ENCODE measurements at regions not wholly inside any gene's neighbourhood (a gene's known extent, or its start where the extent isn't known, plus 50 kb on each side); places are given as distances from the start of the nearest gene placed in this dataset.

DNA sequence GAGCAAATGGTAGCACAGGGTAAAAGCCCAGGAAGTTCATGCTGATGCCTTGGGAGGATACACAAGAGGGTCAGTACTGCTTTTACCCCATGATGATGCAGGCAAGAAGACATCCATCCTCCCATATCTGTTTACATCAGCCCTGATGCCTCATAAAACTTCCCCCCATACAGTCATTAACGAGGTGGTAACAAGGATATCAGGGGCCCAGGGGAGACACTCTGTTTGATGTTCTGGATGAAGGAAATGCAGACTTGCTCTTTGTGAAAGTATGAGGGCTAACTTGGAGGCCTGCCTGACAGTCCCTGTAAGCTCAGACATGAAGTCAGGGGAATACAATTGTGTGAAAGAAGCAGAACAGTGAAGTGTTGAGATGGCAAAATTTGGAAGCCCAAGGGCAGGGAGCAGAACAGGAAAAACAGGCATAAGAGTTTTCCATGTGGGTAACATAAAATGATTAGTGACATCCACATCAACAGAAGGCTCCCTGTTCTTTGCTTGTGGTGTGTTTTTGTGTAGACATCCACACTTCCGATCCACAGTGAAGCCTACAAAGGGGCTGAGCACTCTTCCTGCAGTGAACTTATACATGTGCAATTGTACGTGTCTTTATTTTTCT is 813.4 kb downstream of the MAFB start:
- no peaks in the 10 kb centered on the region for H3K27me3 ChIP-seq (ENCODE audit: control insufficient read depth, insufficient read depth, low read length)
- no peak overlapping the region for H3K4me3 ChIP-seq (ENCODE audit: low read length)
- H3K9ac ChIP-seq (ENCODE audit: low read length), result no peak overlapping the region
- no peaks in the 10 kb centered on the region for H3K9me3 ChIP-seq (ENCODE audit: control insufficient read depth, low read depth, low read length)
- H3K27ac ChIP-seq (ENCODE audit: low read length), result no peak overlapping the region
- H3K36me3 ChIP-seq (ENCODE audit: control insufficient read depth, low read depth, low read length), result no peaks in the 10 kb centered on the region
- H3K4me1 ChIP-seq (ENCODE audit: control insufficient read depth, low read depth, low read length), result no peaks in the 10 kb centered on the region

GRCh38 chr20:39874049-39874893 is 814.8 kb downstream of the MAFB start:
- H3K27ac ChIP-seq (ENCODE audit: low read length), result no peak overlapping the region
- no peaks in the 10 kb centered on the region for H3K36me3 ChIP-seq (ENCODE audit: control insufficient read depth, low read depth, low read length)
- no peak overlapping the region for H3K4me3 ChIP-seq (ENCODE audit: low read length)
- no peak overlapping the region for H3K9ac ChIP-seq (ENCODE audit: low read length)
- no peaks in the 10 kb centered on the region for H3K27me3 ChIP-seq (ENCODE audit: control insufficient read depth, insufficient read depth, low read length)
- no peaks in the 10 kb centered on the region for H3K4me1 ChIP-seq (ENCODE audit: control insufficient read depth, low read depth, low read length)
- H3K9me3 ChIP-seq (ENCODE audit: control insufficient read depth, low read depth, low read length), result no peaks in the 10 kb centered on the region

GRCh38 chr20:39873286-39873685 is 815.8 kb downstream of the MAFB start:
- H3K9me3 ChIP-seq (ENCODE audit: control insufficient read depth, low read depth, low read length), result no peaks in the 10 kb centered on the region
- H3K4me3 ChIP-seq (ENCODE audit: low read length), result no peak overlapping the region
- no peaks in the 10 kb centered on the region for H3K36me3 ChIP-seq (ENCODE audit: control insufficient read depth, low read depth, low read length)
- no peaks in the 10 kb centered on the region for H3K4me1 ChIP-seq (ENCODE audit: control insufficient read depth, low read depth, low read length)
- H3K9ac ChIP-seq (ENCODE audit: low read length), result no peak overlapping the region
- H3K27ac ChIP-seq (ENCODE audit: low read length), result no peak overlapping the region
- H3K27me3 ChIP-seq (ENCODE audit: control insufficient read depth, insufficient read depth, low read length), result no peaks in the 10 kb centered on the region

DNA sequence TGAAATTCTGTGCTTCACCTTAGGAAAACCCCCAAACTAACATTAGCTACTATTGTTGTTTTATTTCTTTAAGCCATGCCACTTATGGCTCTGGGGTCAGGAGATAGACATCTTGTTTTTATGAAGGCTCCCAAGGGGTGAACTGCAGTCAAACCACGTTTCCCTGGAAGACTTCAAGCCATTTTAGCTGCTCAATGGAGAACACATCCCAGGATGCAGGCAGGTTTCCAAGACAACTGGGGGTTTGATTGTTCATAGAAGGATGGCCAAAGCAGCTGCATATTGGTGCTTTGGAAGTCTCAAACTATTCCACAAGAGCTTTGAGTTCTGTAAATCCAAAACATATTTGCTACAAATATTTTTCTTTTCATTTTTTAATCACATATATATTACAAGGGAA is 818.0 kb downstream of the MAFB start:
- H3K9me3 ChIP-seq (ENCODE audit: control insufficient read depth, low read depth, low read length), result no peaks in the 10 kb centered on the region
- H3K4me1 ChIP-seq (ENCODE audit: control insufficient read depth, low read depth, low read length), result no peaks in the 10 kb centered on the region

GRCh38 chr20:39865446-39865845 is 823.6 kb downstream of the MAFB start:
- no peaks in the 10 kb centered on the region for H3K36me3 ChIP-seq (ENCODE audit: control insufficient read depth, low read depth, low read length)
- no peak overlapping the region for H3K27ac ChIP-seq (ENCODE audit: low read length)
- H3K4me3 ChIP-seq (ENCODE audit: low read length), result no peak overlapping the region
- no peaks in the 10 kb centered on the region for H3K4me1 ChIP-seq (ENCODE audit: control insufficient read depth, low read depth, low read length)
- H3K9ac ChIP-seq (ENCODE audit: low read length), result no peak overlapping the region
- H3K9me3 ChIP-seq (ENCODE audit: control insufficient read depth, low read depth, low read length), result no peaks in the 10 kb centered on the region
- peaks cover 4% of the 10 kb centered on the region for H3K27me3 ChIP-seq (ENCODE audit: control insufficient read depth, insufficient read depth, low read length)

More for the DNA sequence above, 818.0 kb downstream of the MAFB start:
- Histone ChIP-seq H3K27me3 (ENCODE audit: control insufficient read depth, insufficient read depth, low read length) (no peaks in the 10 kb centered on the region), H3K36me3 (ENCODE audit: control insufficient read depth, low read depth, low read length) (no peaks in the 10 kb centered on the region), H3K9ac (ENCODE audit: low read length) (no peak overlapping the region), H3K27ac (ENCODE audit: low read length) (no peak overlapping the region), H3K4me3 (ENCODE audit: low read length) (no peak overlapping the region)

GRCh38 chr20:39862470-39862891 is 826.6 kb downstream of the MAFB start:
- H3K9me3 ChIP-seq (ENCODE audit: control insufficient read depth, low read depth, low read length), result no peaks in the 10 kb centered on the region
- H3K27me3 ChIP-seq (ENCODE audit: control insufficient read depth, insufficient read depth, low read length), result peaks cover 7% of the 10 kb centered on the region
- no peak overlapping the region for H3K9ac ChIP-seq (ENCODE audit: low read length)
- H3K4me3 ChIP-seq (ENCODE audit: low read length), result no peak overlapping the region
- H3K4me1 ChIP-seq (ENCODE audit: control insufficient read depth, low read depth, low read length), result no peaks in the 10 kb centered on the region
- no peak overlapping the region for H3K27ac ChIP-seq (ENCODE audit: low read length)
- no peaks in the 10 kb centered on the region for H3K36me3 ChIP-seq (ENCODE audit: control insufficient read depth, low read depth, low read length)

- Histone ChIP-seq H3K36me3 (ENCODE audit: control insufficient read depth, low read depth, low read length) (no peaks in the 10 kb centered on the region), H3K27ac (ENCODE audit: low read length) (no peak overlapping the region), H3K4me3 (ENCODE audit: low read length) (no peak overlapping the region), H3K4me1 (ENCODE audit: control insufficient read depth, low read depth, low read length) (no peaks in the 10 kb centered on the region), H3K27me3 (ENCODE audit: control insufficient read depth, insufficient read depth, low read length) (peaks cover 10% of the 10 kb centered on the region), H3K9ac (ENCODE audit: low read length) (no peak overlapping the region), H3K9me3 (ENCODE audit: control insufficient read depth, low read depth, low read length) (no peaks in the 10 kb centered on the region)
Observed at GRCh38 chr20:39861381-39861780, 827.7 kb downstream of the MAFB start.

DNA sequence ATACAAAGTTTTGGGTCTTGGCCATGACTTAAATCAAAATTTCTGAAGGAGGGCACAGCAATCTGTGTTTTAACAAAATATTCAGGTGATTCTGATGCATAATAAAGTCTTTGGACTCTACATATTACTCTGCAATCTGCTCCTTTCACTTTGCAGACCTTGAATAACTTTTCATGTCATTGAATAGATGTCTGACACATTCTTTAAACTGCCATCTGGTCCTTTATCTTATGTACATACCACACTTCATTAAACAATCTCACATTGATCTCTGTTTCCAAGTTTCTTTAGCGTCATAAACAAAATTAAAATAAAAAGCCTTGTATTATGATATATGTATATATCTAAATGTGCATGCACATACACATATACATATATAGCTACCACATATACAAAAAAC is 831.2 kb downstream of the MAFB start:
- Histone ChIP-seq H3K4me3 (ENCODE audit: low read length) (no peak overlapping the region), H3K9ac (ENCODE audit: low read length) (no peak overlapping the region), H3K27me3 (ENCODE audit: control insufficient read depth, insufficient read depth, low read length) (peaks cover 28% of the 10 kb centered on the region), H3K27ac (ENCODE audit: low read length) (no peak overlapping the region), H3K36me3 (ENCODE audit: control insufficient read depth, low read depth, low read length) (no peaks in the 10 kb centered on the region), H3K4me1 (ENCODE audit: control insufficient read depth, low read depth, low read length) (peaks cover 15% of the 10 kb centered on the region), H3K9me3 (ENCODE audit: control insufficient read depth, low read depth, low read length) (no peaks in the 10 kb centered on the region)

- Histone ChIP-seq H3K36me3 (ENCODE audit: control insufficient read depth, low read depth, low read length) (no peaks in the 10 kb centered on the region), H3K4me1 (ENCODE audit: control insufficient read depth, low read depth, low read length) (peaks cover 15% of the 10 kb centered on the region), H3K9me3 (ENCODE audit: control insufficient read depth, low read depth, low read length) (no peaks in the 10 kb centered on the region), H3K9ac (ENCODE audit: low read length) (no peak overlapping the region), H3K27ac (ENCODE audit: low read length) (no peak overlapping the region), H3K4me3 (ENCODE audit: low read length) (no peak overlapping the region), H3K27me3 (ENCODE audit: control insufficient read depth, insufficient read depth, low read length) (peaks cover 35% of the 10 kb centered on the region)
Observed at GRCh38 chr20:39857187-39857586, 831.8 kb downstream of the MAFB start.

DNA sequence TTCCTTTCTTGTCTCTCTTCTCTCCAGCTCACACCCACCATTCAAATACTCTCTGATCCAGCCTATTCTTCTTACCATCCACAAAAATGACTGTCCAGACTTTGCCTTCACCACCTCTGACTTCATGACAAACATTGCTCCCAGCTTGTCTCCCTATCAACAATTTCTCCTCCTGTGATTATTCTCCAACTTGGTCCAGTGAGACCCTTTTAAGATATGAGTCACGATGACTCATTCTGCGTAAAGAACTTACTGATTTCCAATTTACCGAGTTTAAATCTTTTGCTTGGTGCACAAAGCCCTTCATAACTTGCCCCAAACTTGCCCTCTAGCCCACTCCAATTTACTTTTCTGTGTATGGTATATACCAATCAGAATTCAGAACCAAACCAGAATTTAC is 833.2 kb downstream of the MAFB start:
- Histone ChIP-seq H3K27me3 (ENCODE audit: control insufficient read depth, insufficient read depth, low read length) (peaks cover 44% of the 10 kb centered on the region), H3K27ac (ENCODE audit: low read length) (no peak overlapping the region), H3K9ac (ENCODE audit: low read length) (no peak overlapping the region), H3K4me1 (ENCODE audit: control insufficient read depth, low read depth, low read length) (peaks cover 18% of the 10 kb centered on the region), H3K36me3 (ENCODE audit: control insufficient read depth, low read depth, low read length) (no peaks in the 10 kb centered on the region), H3K9me3 (ENCODE audit: control insufficient read depth, low read depth, low read length) (no peaks in the 10 kb centered on the region), H3K4me3 (ENCODE audit: low read length) (no peak overlapping the region)

DNA sequence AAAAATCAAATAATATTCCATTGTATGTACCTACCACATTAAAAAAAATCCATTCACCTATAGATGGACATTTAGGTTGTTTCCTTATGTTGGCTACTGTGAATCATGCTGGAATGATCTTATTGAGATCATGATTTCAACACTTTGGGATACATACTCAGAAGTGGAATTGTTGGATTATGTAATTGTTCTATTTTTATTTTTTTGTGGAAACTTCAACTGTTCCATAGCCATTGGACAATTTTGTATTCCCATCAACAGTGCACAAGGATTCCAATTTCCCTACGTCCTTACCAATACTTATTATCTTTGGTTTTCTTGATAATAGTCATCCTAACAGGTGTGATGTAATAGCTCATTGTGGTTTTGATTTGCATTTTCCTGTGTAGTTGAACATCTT is 834.0 kb downstream of the MAFB start:
- Histone ChIP-seq H3K4me3 (ENCODE audit: low read length) (no peak overlapping the region), H3K27ac (ENCODE audit: low read length) (no peak overlapping the region), H3K36me3 (ENCODE audit: control insufficient read depth, low read depth, low read length) (no peaks in the 10 kb centered on the region), H3K9ac (ENCODE audit: low read length) (no peak overlapping the region), H3K27me3 (ENCODE audit: control insufficient read depth, insufficient read depth, low read length) (peaks cover 45% of the 10 kb centered on the region), H3K4me1 (ENCODE audit: control insufficient read depth, low read depth, low read length) (peaks cover 18% of the 10 kb centered on the region), H3K9me3 (ENCODE audit: control insufficient read depth, low read depth, low read length) (no peaks in the 10 kb centered on the region)

GRCh38 chr20:39853636-39854035 is 835.4 kb downstream of the MAFB start:
- Histone ChIP-seq H3K9me3 (ENCODE audit: control insufficient read depth, low read depth, low read length) (no peaks in the 10 kb centered on the region), H3K9ac (ENCODE audit: low read length) (no peak overlapping the region), H3K36me3 (ENCODE audit: control insufficient read depth, low read depth, low read length) (no peaks in the 10 kb centered on the region), H3K27me3 (ENCODE audit: control insufficient read depth, insufficient read depth, low read length) (peaks cover 46% of the 10 kb centered on the region), H3K27ac (ENCODE audit: low read length) (no peak overlapping the region), H3K4me3 (ENCODE audit: low read length) (no peak overlapping the region), H3K4me1 (ENCODE audit: control insufficient read depth, low read depth, low read length) (peaks cover 18% of the 10 kb centered on the region)
